ENCODE measurements at regions not wholly inside any gene's neighbourhood (a gene's known extent, or its start where the extent isn't known, plus 50 kb on each side); places are given as distances from the start of the nearest gene placed in this dataset.

GRCh38 chr3:101931081-101931480, 81.8 kb downstream of the NFKBIZ start:
- H3K27me3 ChIP-seq (ENCODE audit: control insufficient read depth, insufficient read depth, low read length) = no peaks in the 10 kb centered on the region
- H3K4me3 ChIP-seq (ENCODE audit: low read depth, low read length) = no peak overlapping the region
- TF ChIP-seq, protein P1, sequence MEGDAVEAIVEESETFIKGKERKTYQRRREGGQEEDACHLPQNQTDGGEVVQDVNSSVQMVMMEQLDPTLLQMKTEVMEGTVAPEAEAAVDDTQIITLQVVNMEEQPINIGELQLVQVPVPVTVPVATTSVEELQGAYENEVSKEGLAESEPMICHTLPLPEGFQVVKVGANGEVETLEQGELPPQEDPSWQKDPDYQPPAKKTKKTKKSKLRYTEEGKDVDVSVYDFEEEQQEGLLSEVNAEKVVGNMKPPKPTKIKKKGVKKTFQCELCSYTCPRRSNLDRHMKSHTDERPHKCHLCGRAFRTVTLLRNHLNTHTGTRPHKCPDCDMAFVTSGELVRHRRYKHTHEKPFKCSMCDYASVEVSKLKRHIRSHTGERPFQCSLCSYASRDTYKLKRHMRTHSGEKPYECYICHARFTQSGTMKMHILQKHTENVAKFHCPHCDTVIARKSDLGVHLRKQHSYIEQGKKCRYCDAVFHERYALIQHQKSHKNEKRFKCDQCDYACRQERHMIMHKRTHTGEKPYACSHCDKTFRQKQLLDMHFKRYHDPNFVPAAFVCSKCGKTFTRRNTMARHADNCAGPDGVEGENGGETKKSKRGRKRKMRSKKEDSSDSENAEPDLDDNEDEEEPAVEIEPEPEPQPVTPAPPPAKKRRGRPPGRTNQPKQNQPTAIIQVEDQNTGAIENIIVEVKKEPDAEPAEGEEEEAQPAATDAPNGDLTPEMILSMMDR (IDR thresholded peaks at IDR 0.05; ENCODE audit: insufficient read depth, low read length, severe bottlenecking) = no peak
- DNase-seq (ENCODE audit: low read depth) = no peak
- H3K36me3 ChIP-seq (ENCODE audit: control insufficient read depth, insufficient read depth, low read length) = no peaks in the 10 kb centered on the region
- FAIRE-seq = no peak

GRCh38 chr3:101932326-101933068, 83.2 kb downstream of the NFKBIZ start:
- DNase-seq (ENCODE audit: low read depth) = no peak
- no peaks in the 10 kb centered on the region for H3K27me3 ChIP-seq (ENCODE audit: control insufficient read depth, insufficient read depth, low read length)
- no peaks in the 10 kb centered on the region for H3K36me3 ChIP-seq (ENCODE audit: control insufficient read depth, insufficient read depth, low read length)
- TF ChIP-seq, protein P1 (IDR thresholded peaks at IDR 0.05; ENCODE audit: insufficient read depth, low read length, severe bottlenecking) = no peak
- H3K4me3 ChIP-seq (ENCODE audit: low read depth, low read length) = no peak overlapping the region
- FAIRE-seq = no peak

DNA sequence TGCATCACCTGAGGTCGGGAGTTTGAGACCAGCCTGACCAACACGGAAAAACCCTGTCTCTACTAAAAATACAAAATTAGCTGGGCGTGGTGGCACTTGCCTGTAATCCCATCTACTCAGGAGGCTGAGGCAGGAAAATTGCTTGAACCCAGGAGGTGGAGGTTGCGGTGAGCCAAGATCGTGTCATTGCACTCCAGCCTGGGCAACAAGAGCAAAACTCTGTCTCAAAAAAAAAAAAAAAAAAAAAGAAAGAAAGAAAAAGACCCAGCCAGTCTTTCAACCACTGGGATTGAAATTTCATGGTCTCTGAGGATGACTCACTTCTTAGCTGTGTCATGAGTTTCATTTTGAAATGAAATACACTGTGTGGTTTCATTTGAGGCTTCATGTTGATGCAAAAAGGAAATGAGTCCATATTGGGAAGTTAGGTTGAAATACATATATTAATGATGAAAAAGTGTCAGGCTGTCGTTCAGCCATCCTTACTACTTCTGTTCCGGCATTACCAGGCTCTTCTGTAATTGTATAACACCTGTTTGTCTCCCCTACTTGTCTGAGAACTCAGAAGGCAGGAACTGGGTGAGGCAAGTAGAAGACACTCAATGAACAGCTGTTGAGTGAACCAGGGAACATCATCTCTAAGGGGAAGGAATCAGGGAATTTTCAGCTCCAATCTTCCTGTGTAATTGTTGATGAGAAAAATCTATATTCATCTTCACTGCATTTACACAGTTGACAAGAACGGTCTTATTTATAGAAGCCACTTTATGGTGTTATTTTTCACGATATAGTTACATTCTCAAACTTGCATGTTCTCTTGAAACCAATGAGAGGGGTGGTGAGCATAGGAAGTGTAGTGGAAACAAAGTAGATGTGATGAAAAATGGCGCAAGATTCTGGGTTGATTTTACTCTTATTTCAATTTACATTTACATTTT, 87.4 kb downstream of the NFKBIZ start:
- no peak overlapping the region for H3K4me3 ChIP-seq (ENCODE audit: low read depth, low read length)
- TF ChIP-seq, protein P1 (IDR thresholded peaks at IDR 0.05; ENCODE audit: insufficient read depth, low read length, severe bottlenecking) = no peak
- no peaks in the 10 kb centered on the region for H3K36me3 ChIP-seq (ENCODE audit: control insufficient read depth, insufficient read depth, low read length)
- H3K27me3 ChIP-seq (ENCODE audit: control insufficient read depth, insufficient read depth, low read length) = no peaks in the 10 kb centered on the region
- peak; percentile 47 for FAIRE-seq
- DNase-seq (ENCODE audit: low read depth) = peak; percentile 98

- H3K4me3 ChIP-seq (ENCODE audit: low read depth, low read length) = no peak overlapping the region
- DNase-seq (ENCODE audit: low read depth) (no peak), FAIRE-seq (no peak)
- H3K36me3 ChIP-seq (ENCODE audit: control insufficient read depth, insufficient read depth, low read length) = no peaks in the 10 kb centered on the region
- TF ChIP-seq, protein P1 (IDR thresholded peaks at IDR 0.05; ENCODE audit: insufficient read depth, low read length, severe bottlenecking) = no peak
- no peaks in the 10 kb centered on the region for H3K27me3 ChIP-seq (ENCODE audit: control insufficient read depth, insufficient read depth, low read length)
Measured at GRCh38 chr3:101938262-101938847, 89.0 kb downstream of the NFKBIZ start.

DNA sequence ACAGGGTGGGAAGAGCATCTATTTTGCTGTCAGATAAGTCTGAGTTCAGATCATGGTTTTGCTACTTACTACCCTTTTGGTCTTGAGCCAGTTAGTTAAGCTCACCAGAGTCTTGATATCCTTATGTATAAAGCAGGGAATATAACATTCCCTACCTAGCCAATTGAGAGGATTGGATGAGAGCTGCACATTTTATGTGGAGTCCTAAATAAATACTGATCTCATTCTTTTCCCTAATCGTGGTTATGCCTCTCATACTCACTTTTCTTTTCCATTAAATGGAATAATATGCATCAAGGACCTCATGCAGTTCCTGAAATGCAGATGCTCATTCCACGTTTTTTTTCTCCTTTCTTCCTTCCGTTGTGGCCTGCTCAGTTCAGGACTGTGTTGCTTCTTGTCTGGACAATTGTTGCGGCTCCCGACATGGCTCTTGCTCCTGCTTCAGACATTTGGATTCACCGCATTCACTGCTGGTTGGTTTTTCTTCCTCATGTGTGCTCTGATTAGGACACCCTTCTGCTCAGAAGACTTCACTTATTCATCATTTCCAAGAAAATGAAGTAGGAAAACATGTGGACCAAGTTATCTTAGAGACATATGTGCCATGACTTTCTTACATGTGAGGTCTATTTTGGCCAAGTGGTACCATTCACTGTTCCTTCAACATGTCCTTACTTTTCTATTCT, 90.2 kb downstream of the NFKBIZ start:
- TF ChIP-seq, protein P1 (IDR thresholded peaks at IDR 0.05; ENCODE audit: insufficient read depth, low read length, severe bottlenecking) = no peak
- FAIRE-seq (no peak), DNase-seq (ENCODE audit: low read depth) (no peak)
- H3K4me3 ChIP-seq (ENCODE audit: low read depth, low read length) = no peak overlapping the region
- H3K27me3 ChIP-seq (ENCODE audit: control insufficient read depth, insufficient read depth, low read length) = no peaks in the 10 kb centered on the region
- H3K36me3 ChIP-seq (ENCODE audit: control insufficient read depth, insufficient read depth, low read length) = no peaks in the 10 kb centered on the region
